ENCODE measurements at regions not wholly inside any gene's neighbourhood (a gene's known extent, or its start where the extent isn't known, plus 50 kb on each side); places are given as distances from the start of the nearest gene placed in this dataset.

GRCh38 chr6:122868137-122868536 is 79.1 kb downstream of the SMPDL3A start (continued):
- TF ChIP-seq, protein P1, sequence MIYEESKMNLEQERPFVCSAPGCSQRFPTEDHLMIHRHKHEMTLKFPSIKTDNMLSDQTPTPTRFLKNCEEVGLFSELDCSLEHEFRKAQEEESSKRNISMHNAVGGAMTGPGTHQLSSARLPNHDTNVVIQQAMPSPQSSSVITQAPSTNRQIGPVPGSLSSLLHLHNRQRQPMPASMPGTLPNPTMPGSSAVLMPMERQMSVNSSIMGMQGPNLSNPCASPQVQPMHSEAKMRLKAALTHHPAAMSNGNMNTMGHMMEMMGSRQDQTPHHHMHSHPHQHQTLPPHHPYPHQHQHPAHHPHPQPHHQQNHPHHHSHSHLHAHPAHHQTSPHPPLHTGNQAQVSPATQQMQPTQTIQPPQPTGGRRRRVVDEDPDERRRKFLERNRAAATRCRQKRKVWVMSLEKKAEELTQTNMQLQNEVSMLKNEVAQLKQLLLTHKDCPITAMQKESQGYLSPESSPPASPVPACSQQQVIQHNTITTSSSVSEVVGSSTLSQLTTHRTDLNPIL (CRISPR knock-in tag; IDR thresholded peaks at IDR 0.05; ENCODE audit: low read depth) = no peak
- TF ChIP-seq ZNF70 (CRISPR knock-in tag; IDR thresholded peaks at IDR 0.05) (no peak), ISL1 (CRISPR knock-in tag; IDR thresholded peaks at IDR 0.05) (no peak), ZFP30 (CRISPR knock-in tag; IDR thresholded peaks at IDR 0.05) (no peak), CSDC2 (CRISPR knock-in tag; IDR thresholded peaks at IDR 0.05) (no peak), BACH2 (CRISPR knock-in tag; IDR thresholded peaks at IDR 0.05; ENCODE audit: borderline replicate concordance) (no peak), PPARA (CRISPR knock-in tag; IDR thresholded peaks at IDR 0.05; ENCODE audit: borderline replicate concordance) (no peak), ZFP3 (CRISPR knock-in tag; IDR thresholded peaks at IDR 0.05) (no peak), ESRRG (CRISPR knock-in tag; IDR thresholded peaks at IDR 0.05) (no peak)
- TF ChIP-seq, protein P2, sequence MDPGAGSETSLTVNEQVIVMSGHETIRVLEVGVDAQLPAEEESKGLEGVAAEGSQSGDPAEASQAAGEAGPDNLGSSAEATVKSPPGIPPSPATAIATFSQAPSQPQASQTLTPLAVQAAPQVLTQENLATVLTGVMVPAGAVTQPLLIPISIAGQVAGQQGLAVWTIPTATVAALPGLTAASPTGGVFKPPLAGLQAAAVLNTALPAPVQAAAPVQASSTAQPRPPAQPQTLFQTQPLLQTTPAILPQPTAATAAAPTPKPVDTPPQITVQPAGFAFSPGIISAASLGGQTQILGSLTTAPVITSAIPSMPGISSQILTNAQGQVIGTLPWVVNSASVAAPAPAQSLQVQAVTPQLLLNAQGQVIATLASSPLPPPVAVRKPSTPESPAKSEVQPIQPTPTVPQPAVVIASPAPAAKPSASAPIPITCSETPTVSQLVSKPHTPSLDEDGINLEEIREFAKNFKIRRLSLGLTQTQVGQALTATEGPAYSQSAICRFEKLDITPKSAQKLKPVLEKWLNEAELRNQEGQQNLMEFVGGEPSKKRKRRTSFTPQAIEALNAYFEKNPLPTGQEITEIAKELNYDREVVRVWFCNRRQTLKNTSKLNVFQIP (CRISPR knock-in tag; IDR thresholded peaks at IDR 0.05; ENCODE audit: borderline replicate concordance, low read depth) = no peak

- TF ChIP-seq ISL1 (CRISPR knock-in tag; IDR thresholded peaks at IDR 0.05) = no peak
- TF ChIP-seq ESRRG (CRISPR knock-in tag; IDR thresholded peaks at IDR 0.05) = no peak
- TF ChIP-seq TOX (CRISPR knock-in tag; IDR thresholded peaks at IDR 0.05; ENCODE audit: borderline replicate concordance) = no peak
- TF ChIP-seq ZNF565 (CRISPR knock-in tag; conservative IDR thresholded peaks at IDR 0.05; ENCODE audit: low read depth) = no peak
- TF ChIP-seq TCF4 (CRISPR knock-in tag; IDR thresholded peaks at IDR 0.05; ENCODE audit: borderline replicate concordance) = no peak
- TF ChIP-seq PATZ1 (CRISPR knock-in tag; IDR thresholded peaks at IDR 0.05; ENCODE audit: borderline replicate concordance) = no peak
- no peak for TF ChIP-seq ZC3H10 (CRISPR knock-in tag; IDR thresholded peaks at IDR 0.05)
- no peak for TF ChIP-seq GLIS3 (CRISPR knock-in tag; IDR thresholded peaks at IDR 0.05)
- no peak for TF ChIP-seq ZNF8 (CRISPR knock-in tag; IDR thresholded peaks at IDR 0.05)
- TF ChIP-seq, protein P1 (CRISPR knock-in tag; IDR thresholded peaks at IDR 0.05; ENCODE audit: low read depth) = no peak
- TF ChIP-seq, protein P2 (CRISPR knock-in tag; IDR thresholded peaks at IDR 0.05; ENCODE audit: borderline replicate concordance, low read depth) = no peak
- no peak for TF ChIP-seq RARB (CRISPR knock-in tag; IDR thresholded peaks at IDR 0.05)
- TF ChIP-seq ZFP3 (CRISPR knock-in tag; IDR thresholded peaks at IDR 0.05) = no peak
- ATAC-seq = peak; percentile 88
Measured at GRCh38 chr6:122869437-122870024, 80.5 kb downstream of the SMPDL3A start.

DNA sequence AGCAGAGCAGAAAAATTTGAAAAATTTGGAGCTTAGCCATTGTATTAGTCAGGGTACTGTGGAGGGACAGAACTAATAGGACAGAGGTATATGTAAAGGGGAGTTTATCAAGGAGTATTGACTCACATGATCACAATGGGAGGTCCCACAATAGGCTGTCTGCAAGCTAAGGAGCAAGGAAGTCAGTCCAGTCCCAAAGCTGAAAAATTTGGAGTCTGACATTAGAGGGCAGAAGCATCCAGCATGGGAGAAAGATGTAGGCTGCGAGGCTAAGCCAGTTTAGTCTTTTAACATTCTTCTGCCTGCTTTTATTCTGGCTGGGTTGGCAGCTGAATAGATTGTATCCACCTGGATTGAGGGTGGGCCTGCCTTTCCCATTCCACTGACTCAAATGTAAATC is 82.0 kb downstream of the SMPDL3A start:
- TF ChIP-seq TOX (CRISPR knock-in tag; IDR thresholded peaks at IDR 0.05; ENCODE audit: borderline replicate concordance) = no peak
- TF ChIP-seq ZNF70 (CRISPR knock-in tag; IDR thresholded peaks at IDR 0.05) = no peak
- no peak for TF ChIP-seq ZFP30 (CRISPR knock-in tag; IDR thresholded peaks at IDR 0.05)
- no peak for TF ChIP-seq ZNF565 (CRISPR knock-in tag; conservative IDR thresholded peaks at IDR 0.05; ENCODE audit: low read depth)
- no peak for TF ChIP-seq ISL1 (CRISPR knock-in tag; IDR thresholded peaks at IDR 0.05)
- TF ChIP-seq ZC3H10 (CRISPR knock-in tag; IDR thresholded peaks at IDR 0.05) = no peak
- ATAC-seq = no peak

GRCh38 chr6:122872311-122872710 is 83.3 kb downstream of the SMPDL3A start:
- no peak for TF ChIP-seq ZFP30 (CRISPR knock-in tag; IDR thresholded peaks at IDR 0.05)
- TF ChIP-seq ARNTL (CRISPR knock-in tag; IDR thresholded peaks at IDR 0.05; ENCODE audit: borderline replicate concordance, low read depth) = no peak
- TF ChIP-seq, protein P2 (CRISPR knock-in tag; IDR thresholded peaks at IDR 0.05; ENCODE audit: borderline replicate concordance, low read depth) = no peak
- TF ChIP-seq SNAI2 (CRISPR knock-in tag; IDR thresholded peaks at IDR 0.05) = no peak
- no peak for ATAC-seq
